Endothelial cell of umbilical vein (primary cell): ENCODE measurements at regions not wholly inside any gene's neighbourhood (a gene's known extent, or its start where the extent isn't known, plus 50 kb on each side); places are given as distances from the start of the nearest gene placed in this dataset.
A peak's percentile ranks its signal among the peaks of the same experiment; 100 is the strongest.

Experiments used
- BruUV-seq: library from RNA; stranded (reverse); fragments of 400-500 nt; replicated peaks from 2 replicates; lab custom pipeline; 2021; lab: Mats Ljungman, UMichigan
- CTCF ChIA-PET: fragments of 300-600, 350-600 bp; sonication (Branson Sonifier 250); formaldehyde crosslinking; loops from one replicate; lab custom pipeline; 2021; ENCODE audit warnings: antibody characterized with exemption, inconsistent platforms; lab: Charles Lee
- POLR2A ChIA-PET: fragments of 300-600, 350-600 bp; sonication (Branson Sonifier 250); formaldehyde crosslinking; loops from one replicate; lab custom pipeline; 2021; ENCODE audit warnings: antibody characterized with exemption, inconsistent platforms; lab: Charles Lee
- DNase-seq: peaks from one replicate; pipeline ENCODE4 v3.0.0-alpha.2; 2011; ENCODE audit warnings: low read depth, low spot score
- FAIRE-seq: peaks from 2 replicates; lab custom pipeline; 2011; peaks lifted over from hg19 to GRCh38; lab: Jason Lieb, UNC
- H2AFZ ChIP-seq: 2 replicates; pipeline ENCODE4 v1.6.0; 2012; ENCODE audit warnings: low read depth, low read length, control low read depth, inconsistent platforms
- H3K27ac ChIP-seq: 2 replicates; pipeline ENCODE4 v1.5.1; 2011; ENCODE audit warnings: low read depth, mild to moderate bottlenecking, control low read depth, low read length, moderate library complexity; ENCODE audit not compliant: insufficient read depth
- H3K27me3 ChIP-seq, 2 experiments: 2 replicates each; pipeline versions ENCODE4 v1.6.0 to v1.6.1; 2011; ENCODE audit warnings: low read length in 2 of 2, mixed read lengths in 1 of 2; ENCODE audit not compliant: control insufficient read depth in 2 of 2, insufficient read depth in 2 of 2
- H3K36me3 ChIP-seq, 2 experiments: 2 replicates in 1 of 2; 3 replicates in 1 of 2; pipeline ENCODE4 v1.5.1; 2011; ENCODE audit warnings: low read length in 2 of 2, mild to moderate bottlenecking in 1 of 2, moderate library complexity in 1 of 2; ENCODE audit not compliant: control insufficient read depth in 2 of 2, insufficient read depth in 2 of 2; ENCODE audit errors: extremely low read depth in 1 of 2
- H3K4me1 ChIP-seq: 3 replicates; pipeline ENCODE4 v1.5.1; 2011; ENCODE audit warnings: mild to moderate bottlenecking, low read length; ENCODE audit not compliant: control insufficient read depth, insufficient read depth; ENCODE audit errors: extremely low read depth
- H3K4me2 ChIP-seq: 2 replicates; pipeline ENCODE4 v1.6.1; 2011; ENCODE audit warnings: low read length, control low read depth, mixed read lengths; ENCODE audit not compliant: insufficient read depth
- H3K4me3 ChIP-seq, 3 experiments: fragments of 200-600 bp in 1 of 3; sonication (generic), shearing (Covaris generic) in 1 of 3; replicated peaks in 1 of 3; 2 replicates each; pipeline ENCODE4 v1.5.1; 2011 to 2016; ENCODE audit warnings: control low read depth in 3 of 3, low read length in 3 of 3, mild to moderate bottlenecking in 2 of 3, inconsistent platforms in 1 of 3, low read depth in 1 of 3, moderate library complexity in 1 of 3; ENCODE audit not compliant: insufficient read depth in 1 of 3
- H3K79me2 ChIP-seq: 2 replicates; pipeline ENCODE4 v1.6.0; 2012; ENCODE audit warnings: low read length, inconsistent platforms; ENCODE audit not compliant: control insufficient read depth, insufficient read depth
- H3K9ac ChIP-seq: replicated peaks from 2 replicates; pipeline ENCODE3; 2011; ENCODE audit warnings: low read length, control low read depth; ENCODE audit not compliant: insufficient read depth; ENCODE audit errors: extremely low read depth
- H3K9me1 ChIP-seq: replicated peaks from 3 replicates; pipeline ENCODE4 v1.6.0; 2011; ENCODE audit warnings: mild to moderate bottlenecking, low read length; ENCODE audit not compliant: control insufficient read depth, insufficient read depth; ENCODE audit errors: extremely low read depth
- H3K9me3 ChIP-seq: replicated peaks from 2 replicates; pipeline ENCODE4 v1.5.1; 2012; ENCODE audit warnings: low read length, inconsistent platforms; ENCODE audit not compliant: control insufficient read depth, insufficient read depth
- H4K20me1 ChIP-seq: replicated peaks from 2 replicates; pipeline ENCODE3; 2011; ENCODE audit warnings: mild to moderate bottlenecking, low read length; ENCODE audit not compliant: control insufficient read depth, insufficient read depth; ENCODE audit errors: extremely low read depth
- CTCF ChIP-seq, 2 donors: IDR thresholded peaks; 1 replicate in 1 of 2; 2 replicates in 1 of 2; pipeline ENCODE4 v1.5.1; 2011; ENCODE audit warnings: low read length in 2 of 2, mild to moderate bottlenecking in 2 of 2, moderate library complexity in 2 of 2, control low read depth in 1 of 2, inconsistent platforms in 1 of 2, low read depth in 1 of 2; ENCODE audit not compliant: insufficient read depth in 1 of 2; ENCODE audit errors: extremely low read depth in 1 of 2
- EZH2 ChIP-seq: IDR thresholded peaks from 2 replicates; pipeline ENCODE4 v1.6.1; 2012; ENCODE audit warnings: borderline replicate concordance, low read depth, mild to moderate bottlenecking, moderate library complexity, low read length, inconsistent platforms; ENCODE audit not compliant: severe bottlenecking
- FOS ChIP-seq: IDR thresholded peaks from 2 replicates; pipeline ENCODE4 v1.6.1; 2011; ENCODE audit warnings: mild to moderate bottlenecking, low read length, moderate library complexity, borderline replicate concordance; ENCODE audit not compliant: insufficient read depth
- GATA2 ChIP-seq: IDR thresholded peaks from 2 replicates; pipeline ENCODE4 v1.7.0; 2011; ENCODE audit warnings: low read depth, mild to moderate bottlenecking, moderate library complexity, mixed read lengths, low read length; ENCODE audit not compliant: insufficient read length, insufficient read depth
- JUN ChIP-seq: IDR thresholded peaks from 2 replicates; pipeline ENCODE4 v1.6.1; 2011; ENCODE audit warnings: borderline replicate concordance, low read depth; ENCODE audit not compliant: insufficient read length, insufficient read depth
- MAX ChIP-seq: IDR thresholded peaks from 2 replicates; pipeline ENCODE4 v1.6.1; 2011; ENCODE audit not compliant: insufficient read depth, insufficient read length
- MYC ChIP-seq: IDR thresholded peaks from one replicate; pipeline ENCODE4 v1.6.1; 2011; ENCODE audit warnings: mild to moderate bottlenecking, low read depth, low read length
- POLR2A ChIP-seq: IDR thresholded peaks from 2 replicates; pipeline ENCODE4 v1.6.1; 2012; ENCODE audit warnings: low read depth, mild to moderate bottlenecking, control low read depth, low read length
- POLR2AphosphoS5 ChIP-seq: IDR thresholded peaks from 2 replicates; pipeline ENCODE4 v1.6.1; 2012; ENCODE audit warnings: low read depth, mild to moderate bottlenecking, control low read depth, low read length, moderate library complexity; ENCODE audit not compliant: insufficient read depth
- dilution Hi-C: fragments of 300-500 bp; cut with MboI; formaldehyde crosslinking; loops from one replicate; pipeline ENCODE4 v1.15.0; 2019; ENCODE audit warnings: low sequenced_read_pairs; ENCODE audit not compliant: extremely low pct_ligation_motif_present
- intact Hi-C: fragments of 100-400 bp; cut with micrococcal nuclease; formaldehyde crosslinking; loops from one replicate; pipeline ENCODE4 v1.10.0; 2022

- FAIRE-seq: peak; percentile 97
- H3K4me2 ChIP-seq: peak overlapping the region; percentile 50
- H3K36me3 ChIP-seq: no peaks in the 10 kb centered on the region
- H3K79me2 ChIP-seq: no peaks in the 10 kb centered on the region
- H3K9ac ChIP-seq: peak overlapping the region; percentile 32
- H3K9me3 ChIP-seq: no peaks in the 10 kb centered on the region
- CTCF ChIA-PET: interaction anchor here (0.6 to 1.3 kb wide), 9 partner anchors 8 to 509 kb away, joined by 3 to 12 read pairs (median 3); no protein-coding TSS in a partner anchor
- POLR2A ChIA-PET: no interaction called here
- peak; percentile 99 for DNase-seq
- H2AFZ ChIP-seq: no peak overlapping the region
- H4K20me1 ChIP-seq: no peaks in the 10 kb centered on the region
- TF ChIP-seq POLR2AphosphoS5 (peak; percentile 85), CTCF (IDR thresholded peaks at IDR 0.05; ENCODE audit: extremely low read depth in 1 of 2, insufficient read depth in 1 of 2, low read depth in 1 of 2, low read length in 2 of 2) (no peak), MYC (no peak), JUN (peak; percentile 94), MAX (no peak), POLR2A (no peak), FOS (peak; percentile 94), GATA2 (peak; percentile 85), EZH2 (no peak)
- no peaks in the 10 kb centered on the region for H3K9me1 ChIP-seq
- H3K4me1 ChIP-seq: peaks cover 32% of the 10 kb centered on the region
- H3K27me3 ChIP-seq: no peaks in the 10 kb centered on the region
- dilution Hi-C loops (no loop called here), intact Hi-C loops (loop anchor here (1.0 to 5.0 kb wide), 9 partner anchors 50 to 354 kb away; partner anchors contain the start of gene MBNL1)
- H3K4me3 ChIP-seq: peak overlapping the region in 1 of 3 experiments; percentile 3
- BruUV-seq: TSS peak; percentile 94
- peak overlapping the region; percentile 90 for H3K27ac ChIP-seq
These were observed 103.0 kb downstream of the SUCNR1 start for GRCh38 chr3:151976211-151977050.
